ENCODE measurements at regions not wholly inside any gene's neighbourhood (a gene's known extent, or its start where the extent isn't known, plus 50 kb on each side); places are given as distances from the start of the nearest gene placed in this dataset.

GRCh38 chrX:42628471-42628870 is 149.5 kb downstream of the PPP1R2C start:
- no peaks in the 10 kb centered on the region for H3K9me3 ChIP-seq
- DNase-seq = no peak
- H3K27ac ChIP-seq = no peak overlapping the region
- peaks cover 0 to 20% (median 0%) of the 10 kb centered on the region in 7 donors for H3K27me3 ChIP-seq
- intact Hi-C loops (cut with DNase I) = no loop called here
- H3K36me3 ChIP-seq = no peaks in the 10 kb centered on the region
- H3K4me1 ChIP-seq = no peaks in the 10 kb centered on the region
- no peak for ATAC-seq
- no peak overlapping the region for H3K4me3 ChIP-seq
- TF ChIP-seq, protein P1, sequence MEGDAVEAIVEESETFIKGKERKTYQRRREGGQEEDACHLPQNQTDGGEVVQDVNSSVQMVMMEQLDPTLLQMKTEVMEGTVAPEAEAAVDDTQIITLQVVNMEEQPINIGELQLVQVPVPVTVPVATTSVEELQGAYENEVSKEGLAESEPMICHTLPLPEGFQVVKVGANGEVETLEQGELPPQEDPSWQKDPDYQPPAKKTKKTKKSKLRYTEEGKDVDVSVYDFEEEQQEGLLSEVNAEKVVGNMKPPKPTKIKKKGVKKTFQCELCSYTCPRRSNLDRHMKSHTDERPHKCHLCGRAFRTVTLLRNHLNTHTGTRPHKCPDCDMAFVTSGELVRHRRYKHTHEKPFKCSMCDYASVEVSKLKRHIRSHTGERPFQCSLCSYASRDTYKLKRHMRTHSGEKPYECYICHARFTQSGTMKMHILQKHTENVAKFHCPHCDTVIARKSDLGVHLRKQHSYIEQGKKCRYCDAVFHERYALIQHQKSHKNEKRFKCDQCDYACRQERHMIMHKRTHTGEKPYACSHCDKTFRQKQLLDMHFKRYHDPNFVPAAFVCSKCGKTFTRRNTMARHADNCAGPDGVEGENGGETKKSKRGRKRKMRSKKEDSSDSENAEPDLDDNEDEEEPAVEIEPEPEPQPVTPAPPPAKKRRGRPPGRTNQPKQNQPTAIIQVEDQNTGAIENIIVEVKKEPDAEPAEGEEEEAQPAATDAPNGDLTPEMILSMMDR (IDR thresholded peaks at IDR 0.05) = no peak

DNA sequence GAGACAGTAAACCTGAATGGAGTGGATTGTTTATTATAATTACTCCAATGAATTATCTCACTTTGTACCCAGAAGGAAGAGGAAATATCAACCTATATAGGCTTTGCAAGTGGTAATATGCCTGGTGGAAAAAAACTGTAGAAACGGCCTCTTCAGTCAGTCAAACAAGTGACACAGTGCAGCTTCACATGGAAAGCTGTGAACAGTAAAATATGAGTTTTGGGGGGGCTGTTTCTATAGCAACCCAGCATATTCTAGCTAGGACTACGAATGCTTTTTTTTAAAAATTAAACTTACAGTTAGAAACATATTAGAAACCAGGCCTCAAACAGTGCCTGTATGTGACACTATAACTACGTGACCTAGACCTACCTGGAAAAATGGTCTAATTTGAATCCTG is 150.1 kb downstream of the PPP1R2C start:
- Histone ChIP-seq H3K27me3 (peaks cover 0 to 20% (median 0%) of the 10 kb centered on the region in 7 donors), H3K4me3 (no peak overlapping the region), H3K9me3 (no peaks in the 10 kb centered on the region), H3K36me3 (no peaks in the 10 kb centered on the region), H3K27ac (no peak overlapping the region), H3K4me1 (no peaks in the 10 kb centered on the region)
- intact Hi-C loops (cut with DNase I) = no loop called here
- TF ChIP-seq, protein P1 (IDR thresholded peaks at IDR 0.05) = no peak
- DNase-seq (no peak), ATAC-seq (no peak)
- WGBS, 2 donors = 75 to 85% methylated on average over 3 of the region's 3 CpGs

- Histone ChIP-seq H3K27me3 (peaks cover 0 to 10% (median 0%) of the 10 kb centered on the region in 7 donors), H3K36me3 (no peaks in the 10 kb centered on the region), H3K4me3 (no peak overlapping the region), H3K4me1 (no peaks in the 10 kb centered on the region), H3K27ac (no peak overlapping the region), H3K9me3 (no peaks in the 10 kb centered on the region)
- intact Hi-C loops (cut with DNase I) = no loop called here
- TF ChIP-seq, protein P1 (IDR thresholded peaks at IDR 0.05) = no peak
- no peak for DNase-seq
- WGBS, 2 donors = 44 to 67% methylated on average over 1 of the region's 1 CpG
- no peak for ATAC-seq
These were observed 153.4 kb downstream of the PPP1R2C start for GRCh38 chrX:42624524-42624923.

- Histone ChIP-seq H3K36me3 (no peaks in the 10 kb centered on the region), H3K27me3 (peaks cover 0 to 10% (median 0%) of the 10 kb centered on the region in 7 donors), H3K4me1 (no peaks in the 10 kb centered on the region), H3K4me3 (no peak overlapping the region), H3K9me3 (no peaks in the 10 kb centered on the region), H3K27ac (no peak overlapping the region)
- TF ChIP-seq, protein P1 (IDR thresholded peaks at IDR 0.05) = no peak
- no peak for DNase-seq
- ATAC-seq = no peak
- intact Hi-C loops (cut with DNase I) = no loop called here
These were observed 158.9 kb downstream of the PPP1R2C start for GRCh38 chrX:42619068-42619467.

- Histone ChIP-seq H3K9me3 (no peaks in the 10 kb centered on the region), H3K27me3 (peaks cover 0 to 13% (median 0%) of the 10 kb centered on the region in 7 donors), H3K27ac (no peak overlapping the region), H3K4me1 (no peaks in the 10 kb centered on the region), H3K36me3 (no peaks in the 10 kb centered on the region), H3K4me3 (no peak overlapping the region)
- no peak for ATAC-seq
- TF ChIP-seq, protein P1 (IDR thresholded peaks at IDR 0.05) = no peak
- DNase-seq = no peak
- 96% methylated on average over 2 of the region's 2 CpGs for WGBS, 2 donors
- intact Hi-C loops (cut with DNase I) = no loop called here
These were observed 161.0 kb downstream of the PPP1R2C start for GRCh38 chrX:42616981-42617380.

Measured in heart right ventricle (tissue), 16 donors.